Choroid plexus epithelial cell (primary cell): ENCODE measurements at regions not wholly inside any gene's neighbourhood (a gene's known extent, or its start where the extent isn't known, plus 50 kb on each side); places are given as distances from the start of the nearest gene placed in this dataset.

Source experiments
- DNase-seq: peaks from one replicate; pipeline ENCODE4 v3.0.0-alpha.2; 2010; ENCODE audit warnings: low read depth
- H3K4me3 ChIP-seq: 2 replicates; pipeline ENCODE4 v1.5.1; 2011; ENCODE audit warnings: low read depth, mild to moderate bottlenecking, control low read depth, low read length, moderate library complexity
- TF ChIP-seq, protein P1 (sequence below): conservative IDR thresholded peaks from 2 replicates; pipeline ENCODE4 v1.5.1; 2011; ENCODE audit warnings: low read depth, mild to moderate bottlenecking, control low read depth, inconsistent platforms, low read length, moderate library complexity

DNA sequence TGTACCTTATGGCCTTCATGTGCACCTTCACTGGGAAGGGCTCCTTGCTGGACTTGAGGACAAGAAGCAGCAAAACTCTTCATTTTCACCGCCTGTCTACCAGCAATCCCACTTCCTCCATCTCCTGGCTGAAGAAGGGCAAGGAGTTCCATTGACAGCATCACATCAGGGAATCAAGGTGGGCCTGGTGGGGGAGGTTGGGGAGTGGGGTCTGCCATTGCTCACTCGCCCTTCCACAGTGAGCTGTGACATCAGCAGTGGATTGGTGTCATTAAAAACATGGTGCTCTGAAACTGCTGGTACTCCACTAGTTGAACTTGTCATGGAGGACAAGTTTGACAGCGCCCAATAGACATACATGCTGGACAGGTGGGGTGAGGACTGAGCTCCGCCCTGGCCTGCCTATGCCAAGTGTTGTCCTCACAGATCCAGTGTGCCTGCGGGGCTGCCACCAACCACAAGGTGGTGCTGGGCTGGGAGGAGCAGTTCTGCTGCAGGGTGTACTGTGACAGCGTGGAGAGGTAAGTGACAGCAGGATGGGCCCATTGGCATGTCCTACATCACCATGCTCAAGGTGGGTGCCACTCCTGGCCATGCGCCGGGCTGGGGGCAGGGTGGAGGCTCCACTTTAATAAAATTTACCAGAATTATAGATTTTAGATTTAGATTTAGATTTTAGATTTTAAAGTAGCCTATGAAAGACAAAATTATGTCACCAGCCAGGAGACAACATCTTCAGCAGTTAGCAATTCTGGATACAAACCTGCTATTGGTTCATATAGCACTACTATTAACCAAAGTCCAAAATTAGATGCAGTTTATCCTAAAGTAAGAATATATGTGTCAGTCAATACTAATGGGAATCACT, 1729.1 kb downstream of the TP53TG3F start:
- no peak overlapping the region for H3K4me3 ChIP-seq
- TF ChIP-seq, protein P1, sequence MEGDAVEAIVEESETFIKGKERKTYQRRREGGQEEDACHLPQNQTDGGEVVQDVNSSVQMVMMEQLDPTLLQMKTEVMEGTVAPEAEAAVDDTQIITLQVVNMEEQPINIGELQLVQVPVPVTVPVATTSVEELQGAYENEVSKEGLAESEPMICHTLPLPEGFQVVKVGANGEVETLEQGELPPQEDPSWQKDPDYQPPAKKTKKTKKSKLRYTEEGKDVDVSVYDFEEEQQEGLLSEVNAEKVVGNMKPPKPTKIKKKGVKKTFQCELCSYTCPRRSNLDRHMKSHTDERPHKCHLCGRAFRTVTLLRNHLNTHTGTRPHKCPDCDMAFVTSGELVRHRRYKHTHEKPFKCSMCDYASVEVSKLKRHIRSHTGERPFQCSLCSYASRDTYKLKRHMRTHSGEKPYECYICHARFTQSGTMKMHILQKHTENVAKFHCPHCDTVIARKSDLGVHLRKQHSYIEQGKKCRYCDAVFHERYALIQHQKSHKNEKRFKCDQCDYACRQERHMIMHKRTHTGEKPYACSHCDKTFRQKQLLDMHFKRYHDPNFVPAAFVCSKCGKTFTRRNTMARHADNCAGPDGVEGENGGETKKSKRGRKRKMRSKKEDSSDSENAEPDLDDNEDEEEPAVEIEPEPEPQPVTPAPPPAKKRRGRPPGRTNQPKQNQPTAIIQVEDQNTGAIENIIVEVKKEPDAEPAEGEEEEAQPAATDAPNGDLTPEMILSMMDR, result peak; percentile 7
- DNase-seq, result no peak

DNA sequence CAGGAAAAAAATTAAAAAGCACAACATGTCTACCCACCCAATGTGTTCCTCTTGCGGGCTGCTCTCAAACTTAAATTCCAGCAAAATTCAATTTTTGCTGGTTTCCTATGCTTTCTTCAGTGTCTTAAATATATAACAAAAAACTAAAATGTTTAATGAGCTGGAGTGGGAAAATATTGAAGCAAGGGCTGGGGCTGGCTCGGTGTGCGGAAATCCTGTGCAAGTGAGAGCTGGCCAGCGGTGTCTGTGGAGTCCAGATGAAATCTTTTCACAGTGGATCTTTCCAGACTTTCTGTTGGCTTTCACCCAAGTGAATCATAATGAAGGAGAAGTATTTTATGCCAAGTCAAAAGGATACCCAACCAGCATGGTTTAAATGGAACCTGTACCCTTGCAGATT, 1733.6 kb downstream of the TP53TG3F start:
- no peak for DNase-seq
- TF ChIP-seq, protein P1, result no peak
- H3K4me3 ChIP-seq, result no peak overlapping the region

DNA sequence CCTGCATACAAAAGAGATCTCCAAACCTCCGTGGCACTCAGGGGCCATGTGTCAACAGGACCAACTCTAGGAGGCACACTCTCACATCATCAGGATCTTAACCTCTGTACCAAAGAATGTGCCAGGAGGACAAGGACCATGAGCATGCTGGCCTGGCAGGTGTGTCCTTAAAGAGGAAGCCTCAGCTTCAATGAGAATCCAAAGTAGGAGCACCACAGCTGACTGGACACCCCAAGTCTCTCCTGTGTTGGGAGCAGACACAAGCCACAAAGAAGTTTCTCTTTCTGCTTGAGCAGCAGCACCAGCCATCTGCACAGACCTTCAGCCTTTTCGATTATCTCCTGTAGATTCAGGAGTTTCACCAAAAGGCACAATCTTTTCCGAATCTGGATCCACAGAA, 1734.5 kb downstream of the TP53TG3F start:
- no peak for DNase-seq
- H3K4me3 ChIP-seq, result no peak overlapping the region
- TF ChIP-seq, protein P1, result no peak

DNA sequence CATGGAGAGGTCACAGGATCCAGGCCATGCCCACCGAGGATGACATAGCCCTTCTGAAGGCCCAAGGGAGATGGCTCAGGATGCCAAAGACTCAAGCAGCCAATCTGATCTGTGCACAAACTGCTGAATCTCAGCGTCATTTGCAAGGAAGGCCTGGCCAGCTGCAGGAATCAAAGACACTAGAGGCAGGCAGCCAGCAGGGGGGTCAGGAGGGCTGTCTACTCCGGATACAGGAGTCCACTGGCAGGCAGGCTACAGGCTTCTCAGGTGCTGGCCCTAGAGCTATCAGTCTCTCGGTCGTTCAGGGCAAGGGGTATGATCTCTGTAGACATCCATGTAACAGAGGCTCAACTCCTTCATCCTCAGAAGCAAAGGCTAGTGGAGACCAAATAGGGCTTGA, 1735.3 kb downstream of the TP53TG3F start:
- TF ChIP-seq, protein P1, result no peak
- no peak for DNase-seq
- H3K4me3 ChIP-seq, result no peak overlapping the region

DNA sequence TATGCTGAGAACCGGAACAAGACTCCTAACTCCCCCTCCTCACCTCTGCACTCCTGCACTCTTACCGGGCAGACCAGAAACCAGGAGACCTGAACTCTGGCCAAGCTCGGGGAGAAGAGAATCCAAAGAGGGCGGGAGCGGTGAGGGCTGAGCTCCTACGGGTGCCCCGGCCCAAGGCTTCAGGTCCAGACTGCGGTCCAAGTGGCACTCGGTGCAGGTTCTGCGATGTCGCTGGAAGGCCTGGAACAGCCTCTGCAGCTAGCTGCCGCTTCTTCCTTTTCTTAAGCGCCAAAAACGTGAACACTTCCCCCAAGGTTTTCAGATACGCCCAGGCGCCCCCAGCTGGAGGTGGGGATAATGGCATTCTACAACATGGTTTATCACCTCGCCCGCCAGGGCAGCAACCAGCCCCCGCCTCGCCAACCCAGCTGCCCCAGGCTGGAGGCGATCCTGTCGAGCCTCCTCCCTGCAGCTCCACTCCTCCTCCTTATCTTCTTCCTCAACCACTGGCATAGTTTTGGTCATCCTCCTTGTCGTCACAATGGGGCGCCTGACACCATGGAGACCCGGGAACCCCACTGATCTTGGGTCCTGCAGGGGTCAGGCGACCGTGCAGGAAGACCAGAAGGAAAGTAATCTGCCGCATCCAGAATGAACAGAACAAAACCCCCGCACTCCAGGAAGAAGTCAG, 1735.9 kb downstream of the TP53TG3F start:
- no peak overlapping the region for H3K4me3 ChIP-seq
- no peak for DNase-seq
- TF ChIP-seq, protein P1, result no peak

DNA sequence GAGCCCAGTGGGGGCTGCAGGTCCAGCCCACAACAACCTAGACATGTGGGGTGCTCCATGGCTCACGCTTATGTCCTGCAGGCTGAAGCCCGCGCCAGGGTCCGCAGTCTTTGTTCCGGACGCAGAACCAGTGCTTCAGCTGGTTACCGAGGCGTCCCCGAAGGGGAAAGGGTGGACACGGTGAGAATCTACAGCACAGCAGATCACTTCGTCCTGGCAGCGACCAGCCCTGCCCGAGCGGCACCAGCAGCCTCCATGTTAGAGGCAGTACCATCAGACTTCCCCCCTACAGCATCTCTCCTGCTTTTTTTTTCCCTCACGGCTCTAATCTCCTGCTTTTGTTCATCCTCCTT, 1736.4 kb downstream of the TP53TG3F start:
- no peak overlapping the region for H3K4me3 ChIP-seq
- TF ChIP-seq, protein P1, result no peak
- no peak for DNase-seq
